SH-SY5Y (cell line): ENCODE measurements at regions not wholly inside any gene's neighbourhood (a gene's known extent, or its start where the extent isn't known, plus 50 kb on each side); places are given as distances from the start of the nearest gene placed in this dataset.

ENCODE experiments used
- GATA2 ChIP-seq: IDR thresholded peaks from 2 replicates; pipeline ENCODE4 v1.6.1; 2011; ENCODE audit warnings: mild to moderate bottlenecking, low read depth, low read length
- GATA3 ChIP-seq: IDR thresholded peaks from 2 replicates; pipeline ENCODE4 v1.6.1; 2011; ENCODE audit warnings: low read depth, mild to moderate bottlenecking, low read length, moderate library complexity

GRCh38 chr9:19998153-19998552 is 209.3 kb upstream of the SLC24A2 start:
- no peak for TF ChIP-seq GATA2
- no peak for TF ChIP-seq GATA3
